Choroid plexus epithelial cell (primary cell): ENCODE measurements at regions not wholly inside any gene's neighbourhood (a gene's known extent, or its start where the extent isn't known, plus 50 kb on each side); places are given as distances from the start of the nearest gene placed in this dataset.
A peak's percentile ranks its signal among the peaks of the same experiment; 100 is the strongest.

Experiments used
- DNase-seq: peaks from one replicate; pipeline ENCODE4 v3.0.0-alpha.2; 2010; ENCODE audit warnings: low read depth
- H3K4me3 ChIP-seq: 2 replicates; pipeline ENCODE4 v1.5.1; 2011; ENCODE audit warnings: low read depth, mild to moderate bottlenecking, control low read depth, low read length, moderate library complexity
- TF ChIP-seq, protein P1 (sequence below): conservative IDR thresholded peaks from 2 replicates; pipeline ENCODE4 v1.5.1; 2011; ENCODE audit warnings: low read depth, mild to moderate bottlenecking, control low read depth, inconsistent platforms, low read length, moderate library complexity

DNA sequence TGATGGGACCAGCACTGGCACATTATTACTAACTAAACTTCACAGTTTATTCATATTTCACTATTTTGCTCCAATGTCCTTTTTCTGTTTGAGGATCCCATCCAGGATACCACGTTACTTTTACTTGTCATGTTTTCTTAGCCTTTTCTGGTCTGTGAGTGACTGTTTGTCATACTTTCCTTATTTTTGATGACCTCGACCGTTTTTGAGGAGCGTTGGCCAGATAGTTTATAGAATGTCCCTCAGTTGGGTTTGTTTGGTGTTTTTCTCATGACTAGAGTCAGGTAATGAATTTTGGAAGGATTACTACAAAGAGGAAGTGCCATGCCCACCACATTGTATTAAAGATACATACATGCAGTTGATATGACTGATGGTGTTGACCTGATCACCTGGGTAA is 199.4 kb upstream of the CCND2 start:
- no peak overlapping the region for H3K4me3 ChIP-seq
- TF ChIP-seq, protein P1, sequence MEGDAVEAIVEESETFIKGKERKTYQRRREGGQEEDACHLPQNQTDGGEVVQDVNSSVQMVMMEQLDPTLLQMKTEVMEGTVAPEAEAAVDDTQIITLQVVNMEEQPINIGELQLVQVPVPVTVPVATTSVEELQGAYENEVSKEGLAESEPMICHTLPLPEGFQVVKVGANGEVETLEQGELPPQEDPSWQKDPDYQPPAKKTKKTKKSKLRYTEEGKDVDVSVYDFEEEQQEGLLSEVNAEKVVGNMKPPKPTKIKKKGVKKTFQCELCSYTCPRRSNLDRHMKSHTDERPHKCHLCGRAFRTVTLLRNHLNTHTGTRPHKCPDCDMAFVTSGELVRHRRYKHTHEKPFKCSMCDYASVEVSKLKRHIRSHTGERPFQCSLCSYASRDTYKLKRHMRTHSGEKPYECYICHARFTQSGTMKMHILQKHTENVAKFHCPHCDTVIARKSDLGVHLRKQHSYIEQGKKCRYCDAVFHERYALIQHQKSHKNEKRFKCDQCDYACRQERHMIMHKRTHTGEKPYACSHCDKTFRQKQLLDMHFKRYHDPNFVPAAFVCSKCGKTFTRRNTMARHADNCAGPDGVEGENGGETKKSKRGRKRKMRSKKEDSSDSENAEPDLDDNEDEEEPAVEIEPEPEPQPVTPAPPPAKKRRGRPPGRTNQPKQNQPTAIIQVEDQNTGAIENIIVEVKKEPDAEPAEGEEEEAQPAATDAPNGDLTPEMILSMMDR: no peak
- DNase-seq: no peak

DNA sequence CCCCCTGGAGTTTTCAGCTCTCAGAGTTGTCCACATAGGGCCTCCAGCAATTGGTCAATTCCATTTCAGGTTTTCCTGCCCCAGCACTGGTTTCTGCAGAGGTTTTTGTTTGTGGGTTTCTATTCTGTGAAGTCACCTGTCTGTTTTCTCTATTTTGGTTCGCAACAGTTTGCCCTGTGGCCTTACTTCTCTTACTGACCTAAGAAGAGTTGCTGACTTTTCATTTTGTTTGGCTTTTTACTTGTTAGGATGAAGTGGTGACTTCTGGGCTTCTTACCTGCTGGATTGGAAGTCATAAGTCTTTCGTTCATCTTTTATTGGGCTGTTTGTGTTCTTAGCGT is 196.4 kb upstream of the PARP11 start:
- no peak overlapping the region for H3K4me3 ChIP-seq
- TF ChIP-seq, protein P1: no peak
- DNase-seq: no peak

DNA sequence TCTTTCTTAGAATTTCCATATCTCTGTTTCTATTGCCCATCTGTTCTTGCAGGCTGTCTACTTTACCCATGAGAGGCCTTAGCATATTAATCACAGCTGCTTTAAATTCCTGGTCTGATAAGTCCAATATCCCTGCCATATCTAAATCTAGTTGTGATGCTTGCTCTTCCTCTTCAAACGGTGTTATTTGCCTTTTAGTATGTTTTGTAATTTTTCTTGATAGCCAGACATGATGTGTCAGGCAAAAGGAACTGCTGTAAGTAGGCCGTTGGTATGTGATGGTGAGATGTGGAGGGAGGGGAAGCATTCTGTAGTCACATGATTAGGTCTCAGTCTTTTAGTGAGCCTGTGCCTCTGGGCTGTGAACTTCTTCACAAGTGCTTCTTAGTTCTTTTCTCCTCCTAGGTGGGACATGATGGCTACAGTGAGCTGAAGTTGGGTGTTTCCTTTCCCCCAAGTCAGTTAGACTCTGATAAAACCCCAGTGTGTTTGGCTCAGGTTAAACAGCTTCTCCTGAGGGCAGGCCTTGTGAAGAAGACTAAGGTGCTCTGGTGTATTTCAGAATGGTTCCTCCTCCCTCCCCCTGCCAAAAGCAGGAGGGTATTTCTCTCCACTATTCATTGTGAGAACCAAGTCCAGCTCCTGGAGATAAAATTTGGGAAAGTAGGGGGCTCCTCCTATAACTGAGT is 195.9 kb upstream of the PARP11 start:
- DNase-seq: peak; percentile 26
- TF ChIP-seq, protein P1: no peak
- H3K4me3 ChIP-seq: no peak overlapping the region

DNA sequence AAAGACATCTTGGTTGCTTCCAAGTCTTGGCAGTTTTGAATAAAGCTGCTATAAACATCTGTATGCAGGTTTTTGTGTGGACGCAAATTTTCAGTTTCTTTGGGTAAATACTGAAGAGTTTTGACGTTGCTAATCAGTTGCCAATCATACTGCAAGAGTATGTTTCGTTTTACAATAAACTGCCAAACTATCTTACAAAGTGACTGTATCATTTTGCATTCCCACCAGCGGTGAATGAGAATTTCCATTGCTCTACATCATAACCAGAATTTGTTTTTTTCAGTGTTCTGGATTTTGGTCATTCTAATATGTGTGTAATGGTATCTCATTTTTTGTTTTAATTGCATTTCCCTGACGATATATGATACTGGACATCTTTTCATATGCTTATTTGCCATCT is 190.8 kb upstream of the PARP11 start:
- TF ChIP-seq, protein P1: no peak

DNA sequence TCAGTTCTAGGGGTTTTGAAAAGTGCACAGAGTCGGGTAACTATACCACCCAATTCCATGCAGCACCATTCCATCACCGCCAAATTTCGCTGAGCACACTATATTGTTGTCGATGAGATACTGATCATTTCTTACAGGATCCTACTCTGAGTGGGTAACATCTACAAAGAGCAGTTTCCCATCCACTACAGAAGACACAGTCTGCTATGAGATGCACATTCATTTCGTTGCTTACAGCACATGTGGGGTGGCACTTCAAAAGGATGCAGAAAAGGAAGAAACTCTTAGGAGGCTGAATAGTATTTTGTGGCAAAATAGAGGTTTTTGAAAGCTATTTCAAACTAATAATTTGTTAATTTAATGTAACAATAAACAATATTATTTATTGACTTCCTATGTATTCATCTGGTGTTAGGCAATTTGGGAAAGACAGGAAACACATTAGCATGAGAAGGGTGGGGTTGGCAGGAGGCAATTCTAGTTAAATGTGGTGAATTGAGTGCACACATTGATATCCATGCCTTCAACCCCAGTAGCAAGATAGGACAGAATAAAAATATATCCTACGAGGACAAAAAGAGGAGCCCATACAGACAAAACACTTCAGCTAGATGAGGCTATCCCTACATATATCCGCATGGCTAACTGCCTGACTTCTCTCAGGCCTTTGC is 186.8 kb upstream of the PARP11 start:
- H3K4me3 ChIP-seq: no peak overlapping the region
- DNase-seq: no peak

More for the DNA sequence above, 190.8 kb upstream of the PARP11 start:
- no peak overlapping the region for H3K4me3 ChIP-seq
- DNase-seq: no peak

DNA sequence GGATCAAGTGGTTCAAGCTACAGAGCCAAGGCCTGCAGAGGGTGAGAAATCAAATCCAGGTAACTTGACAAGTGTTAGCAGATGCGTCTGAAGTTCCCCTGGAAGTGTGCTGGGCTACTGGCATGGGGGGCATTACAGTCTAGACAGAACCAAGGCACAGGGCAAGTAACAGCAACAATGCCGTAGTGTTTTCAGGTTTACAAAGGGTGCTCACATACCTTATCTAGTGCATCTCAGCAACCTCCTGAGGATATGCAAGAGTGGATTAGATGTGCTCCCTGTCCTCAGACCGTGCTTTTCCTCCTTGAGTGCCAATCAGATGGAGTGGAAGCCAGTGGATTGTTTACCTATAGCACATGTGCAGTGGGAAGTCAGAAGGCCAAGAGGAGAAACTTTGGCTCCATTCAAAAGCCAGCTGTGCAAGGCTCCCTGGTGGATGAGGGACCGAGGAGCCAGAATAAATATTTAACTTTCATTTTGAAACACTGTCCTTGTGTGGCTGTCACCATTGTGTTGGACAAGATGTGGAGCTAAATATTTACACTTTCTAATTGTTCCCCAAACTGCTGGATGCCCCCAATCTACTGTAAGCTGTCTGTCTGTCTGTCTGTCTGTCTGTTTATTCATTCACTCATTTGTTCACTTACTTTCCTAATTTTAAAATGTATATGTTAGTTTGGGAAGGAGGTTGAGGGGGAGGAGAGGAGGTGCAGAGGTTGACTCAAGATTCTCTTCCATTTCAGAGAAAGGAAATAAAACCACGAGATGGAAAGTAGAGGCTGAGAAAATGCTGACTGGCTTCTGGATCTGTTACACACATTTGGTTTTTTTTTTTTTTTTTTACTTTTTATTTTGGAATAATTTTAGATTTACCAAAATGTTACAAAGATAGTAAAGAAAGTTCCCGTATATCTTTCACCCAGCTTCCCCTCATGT is 184.0 kb upstream of the PARP11 start:
- DNase-seq: no peak
- no peak overlapping the region for H3K4me3 ChIP-seq
- TF ChIP-seq, protein P1: no peak

More for the DNA sequence above, 186.8 kb upstream of the PARP11 start:
- TF ChIP-seq, protein P1: no peak
